ENCODE measurements at regions not wholly inside any gene's neighbourhood (a gene's known extent, or its start where the extent isn't known, plus 50 kb on each side); places are given as distances from the start of the nearest gene placed in this dataset.

DNA sequence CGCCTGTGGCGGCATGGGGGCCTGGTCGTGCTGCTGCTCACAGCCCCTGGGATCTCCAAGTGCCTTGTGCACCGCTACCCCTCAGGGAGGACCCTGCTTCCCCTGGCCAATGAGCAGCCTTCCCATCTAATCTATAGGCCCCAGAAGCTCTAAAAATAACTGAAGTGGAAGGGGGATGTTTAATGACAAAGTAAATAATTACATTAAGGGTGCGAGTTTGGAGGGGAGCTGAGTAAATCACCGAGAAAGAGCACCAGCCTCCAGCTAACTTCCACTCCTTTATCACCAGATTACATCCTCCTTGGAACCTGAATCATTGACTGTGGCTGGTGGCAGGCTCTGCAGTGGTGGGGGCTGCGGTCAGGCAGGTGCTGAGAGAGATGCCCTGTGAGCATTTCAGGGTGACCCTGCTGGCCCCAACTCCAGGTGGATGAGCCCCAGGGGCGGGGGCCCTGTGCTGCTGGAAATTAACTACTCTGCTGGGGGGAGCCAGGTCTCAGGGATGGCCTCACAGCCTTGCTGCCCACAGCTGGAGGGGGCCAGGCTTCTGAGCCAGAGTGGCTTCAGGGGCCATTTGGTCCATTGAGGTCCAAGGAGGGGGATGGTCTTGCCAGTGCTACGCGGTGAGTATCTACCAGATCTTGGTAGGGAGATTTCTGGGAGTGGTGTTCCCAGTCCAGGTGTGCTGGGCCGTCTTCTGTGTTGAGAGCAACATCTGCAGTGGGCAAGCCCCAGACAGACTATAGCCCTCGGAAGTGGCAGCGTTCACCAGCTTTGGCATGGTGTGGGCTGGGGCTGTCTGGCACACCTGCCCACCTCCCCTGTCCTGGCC, 74.2 kb downstream of the GLI2 start:
- TF ChIP-seq, protein P1, sequence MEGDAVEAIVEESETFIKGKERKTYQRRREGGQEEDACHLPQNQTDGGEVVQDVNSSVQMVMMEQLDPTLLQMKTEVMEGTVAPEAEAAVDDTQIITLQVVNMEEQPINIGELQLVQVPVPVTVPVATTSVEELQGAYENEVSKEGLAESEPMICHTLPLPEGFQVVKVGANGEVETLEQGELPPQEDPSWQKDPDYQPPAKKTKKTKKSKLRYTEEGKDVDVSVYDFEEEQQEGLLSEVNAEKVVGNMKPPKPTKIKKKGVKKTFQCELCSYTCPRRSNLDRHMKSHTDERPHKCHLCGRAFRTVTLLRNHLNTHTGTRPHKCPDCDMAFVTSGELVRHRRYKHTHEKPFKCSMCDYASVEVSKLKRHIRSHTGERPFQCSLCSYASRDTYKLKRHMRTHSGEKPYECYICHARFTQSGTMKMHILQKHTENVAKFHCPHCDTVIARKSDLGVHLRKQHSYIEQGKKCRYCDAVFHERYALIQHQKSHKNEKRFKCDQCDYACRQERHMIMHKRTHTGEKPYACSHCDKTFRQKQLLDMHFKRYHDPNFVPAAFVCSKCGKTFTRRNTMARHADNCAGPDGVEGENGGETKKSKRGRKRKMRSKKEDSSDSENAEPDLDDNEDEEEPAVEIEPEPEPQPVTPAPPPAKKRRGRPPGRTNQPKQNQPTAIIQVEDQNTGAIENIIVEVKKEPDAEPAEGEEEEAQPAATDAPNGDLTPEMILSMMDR (conservative IDR thresholded peaks at IDR 0.05), result no peak
- no peak for TF ChIP-seq EZH2 (IDR thresholded peaks at IDR 0.05; ENCODE audit: low read depth)
